SK-N-MC (cell line): ENCODE measurements at regions not wholly inside any gene's neighbourhood (a gene's known extent, or its start where the extent isn't known, plus 50 kb on each side); places are given as distances from the start of the nearest gene placed in this dataset.
A peak's percentile ranks its signal among the peaks of the same experiment; 100 is the strongest.

ENCODE experiments used
- DNase-seq: peaks from one replicate; pipeline ENCODE4 v3.0.0-alpha.2; 2011; ENCODE audit warnings: low read depth, low spot score
- H3K27ac ChIP-seq: fragments of 200-600 bp; sonication (generic); 2 replicates; pipeline ENCODE4 v1.5.1; 2016; ENCODE audit warnings: mixed run types
- H3K36me3 ChIP-seq: fragments of 200-600 bp; sonication (generic); 2 replicates; pipeline ENCODE4 v1.6.1; 2017; ENCODE audit warnings: antibody characterized with exemption, low read length, mixed read lengths; ENCODE audit not compliant: insufficient read depth
- H3K4me3 ChIP-seq: fragments of 200-600 bp; sonication (generic); 2 replicates; pipeline ENCODE4 v1.5.1; 2016
- H3K9ac ChIP-seq: fragments of 200-600 bp; sonication (generic); 2 replicates; pipeline ENCODE4 v1.8.0; 2017; ENCODE audit warnings: mixed run types, mixed read lengths; ENCODE audit not compliant: insufficient read length
- H3K9me3 ChIP-seq: fragments of 200-600 bp; sonication (generic); 2 replicates; pipeline ENCODE4 v1.6.1; 2017; ENCODE audit warnings: low read depth, mild to moderate bottlenecking, antibody characterized with exemption, low read length, moderate library complexity, mixed read lengths
- EZH2 ChIP-seq: fragments of 200-600 bp; sonication (generic); IDR thresholded peaks from one replicate; pipeline ENCODE4 v1.6.1; 2017; ENCODE audit warnings: antibody characterized with exemption
- FOXP2 ChIP-seq: optimal IDR thresholded peaks from 2 replicates; pipeline ENCODE3; 2011; ENCODE audit warnings: mild to moderate bottlenecking, moderate library complexity; ENCODE audit not compliant: insufficient read depth; ENCODE audit errors: extremely low read length, control extremely low read depth
- POLR2AphosphoS5 ChIP-seq: IDR thresholded peaks from 2 replicates; pipeline ENCODE4 v1.6.1; 2012; ENCODE audit warnings: mild to moderate bottlenecking, low read depth, low read length, borderline replicate concordance

- TF ChIP-seq EZH2 (no peak), POLR2AphosphoS5 (no peak), FOXP2 (no peak)
- Histone ChIP-seq H3K27ac (no peak overlapping the region), H3K4me3 (no peak overlapping the region), H3K9me3 (no peaks in the 10 kb centered on the region), H3K36me3 (no peaks in the 10 kb centered on the region), H3K9ac (no peak overlapping the region)
- no peak for DNase-seq
These were observed 139.5 kb upstream of the RASGEF1B start for GRCh38 chr4:81611221-81611620.

GRCh38 chr4:81609844-81610243 is 138.1 kb upstream of the RASGEF1B start:
- H3K9ac ChIP-seq = no peak overlapping the region
- H3K4me3 ChIP-seq = no peak overlapping the region
- no peaks in the 10 kb centered on the region for H3K36me3 ChIP-seq
- DNase-seq = no peak
- no peaks in the 10 kb centered on the region for H3K9me3 ChIP-seq
- TF ChIP-seq EZH2 (no peak), POLR2AphosphoS5 (no peak), FOXP2 (no peak)
- no peak overlapping the region for H3K27ac ChIP-seq

GRCh38 chr4:81607950-81608349 is 136.2 kb upstream of the RASGEF1B start:
- Histone ChIP-seq H3K9me3 (no peaks in the 10 kb centered on the region; the same call in 1 of the 2 replicates), H3K4me3 (no peak overlapping the region), H3K9ac (no peak overlapping the region), H3K27ac (no peak overlapping the region), H3K36me3 (no peaks in the 10 kb centered on the region)
- no peak for TF ChIP-seq EZH2
- no peak for TF ChIP-seq FOXP2
- TF ChIP-seq POLR2AphosphoS5 = no peak
- DNase-seq = no peak

- H3K27ac ChIP-seq = no peak overlapping the region
These were observed 135.2 kb upstream of the RASGEF1B start for GRCh38 chr4:81606801-81607501.

GRCh38 chr4:81606166-81606565 is 134.5 kb upstream of the RASGEF1B start:
- Histone ChIP-seq H3K27ac (no peak overlapping the region), H3K36me3 (no peaks in the 10 kb centered on the region), H3K9ac (no peak overlapping the region), H3K4me3 (no peak overlapping the region), H3K9me3 (no peaks in the 10 kb centered on the region; the same call in 1 of the 2 replicates)
- no peak for TF ChIP-seq POLR2AphosphoS5
- TF ChIP-seq EZH2 = no peak
- no peak for TF ChIP-seq FOXP2
- no peak for DNase-seq

More at GRCh38 chr4:81606801-81607501, 135.2 kb upstream of the RASGEF1B start:
- H3K4me3 ChIP-seq = no peak overlapping the region
- DNase-seq = no peak
- H3K9ac ChIP-seq = no peak overlapping the region
- no peaks in the 10 kb centered on the region; the same call in 1 of the 2 replicates for H3K9me3 ChIP-seq
- H3K36me3 ChIP-seq = no peaks in the 10 kb centered on the region
- TF ChIP-seq EZH2 = no peak
- TF ChIP-seq FOXP2 = no peak
- TF ChIP-seq POLR2AphosphoS5 = no peak

- no peak for DNase-seq
- Histone ChIP-seq H3K9ac (no peak overlapping the region), H3K27ac (peak overlapping the region; percentile 63), H3K9me3 (no peaks in the 10 kb centered on the region; the same call in 1 of the 2 replicates), H3K36me3 (no peaks in the 10 kb centered on the region), H3K4me3 (peak overlapping the region; percentile 61)
- TF ChIP-seq EZH2 = no peak
- no peak for TF ChIP-seq POLR2AphosphoS5
- TF ChIP-seq FOXP2 = no peak
These were observed 133.6 kb upstream of the RASGEF1B start for GRCh38 chr4:81605271-81605670.

GRCh38 chr4:81604683-81605218 is 133.0 kb upstream of the RASGEF1B start:
- Histone ChIP-seq H3K27ac (peak overlapping the region; percentile 63), H3K9ac (no peak overlapping the region)

GRCh38 chr4:81602854-81603253 is 131.1 kb upstream of the RASGEF1B start:
- no peak for TF ChIP-seq FOXP2
- no peak for TF ChIP-seq POLR2AphosphoS5
- TF ChIP-seq EZH2 = no peak
- DNase-seq = no peak
- Histone ChIP-seq H3K27ac (no peak overlapping the region), H3K9me3 (no peaks in the 10 kb centered on the region; the same call in 1 of the 2 replicates), H3K4me3 (no peak overlapping the region), H3K9ac (no peak overlapping the region), H3K36me3 (0 out of 2 replicates have a peak, but pooled peaks cover 1% of the 10 kb centered on the region)

More at GRCh38 chr4:81604683-81605218, 133.0 kb upstream of the RASGEF1B start:
- no peaks in the 10 kb centered on the region; the same call in 1 of the 2 replicates for H3K9me3 ChIP-seq
- peak; percentile 93 for TF ChIP-seq FOXP2
- peak; percentile 72; the same call in 1 of the 2 replicates for TF ChIP-seq POLR2AphosphoS5
- no peak for TF ChIP-seq EZH2
- peak; percentile 92 for DNase-seq
- H3K36me3 ChIP-seq = no peaks in the 10 kb centered on the region
- peak overlapping the region; percentile 61 for H3K4me3 ChIP-seq
